Thymus (tissue), 11 donors: ENCODE measurements at regions not wholly inside any gene's neighbourhood (a gene's known extent, or its start where the extent isn't known, plus 50 kb on each side); places are given as distances from the start of the nearest gene placed in this dataset.

Experiments used
- DNase-seq, 9 donors: peaks; one replicate each; pipeline ENCODE4 v3.0.0-alpha.2; 2013; ENCODE audit warnings: low spot score in 9 of 9, low read depth in 6 of 9, missing footprints in 1 of 9
- H3K27ac ChIP-seq, 2 donors: one replicate each; pipeline ENCODE4 v1.5.1; 2013; ENCODE audit warnings: control low read depth in 1 of 2, low read depth in 1 of 2, low read length in 1 of 2, mild to moderate bottlenecking in 1 of 2, moderate library complexity in 1 of 2
- H3K27me3 ChIP-seq, 2 donors: one replicate each; pipeline ENCODE4 v1.5.1; 2013; ENCODE audit warnings: low read length in 1 of 2; ENCODE audit not compliant: control insufficient read depth in 2 of 2, insufficient read depth in 1 of 2
- H3K36me3 ChIP-seq, 2 donors: one replicate each; pipeline ENCODE4 v1.5.1; 2013; ENCODE audit warnings: low read length in 1 of 2, mild to moderate bottlenecking in 1 of 2, moderate library complexity in 1 of 2; ENCODE audit not compliant: control insufficient read depth in 2 of 2, insufficient read depth in 2 of 2
- H3K4me1 ChIP-seq, 2 donors: one replicate each; pipeline ENCODE4 v1.5.1; 2013; ENCODE audit warnings: low read length in 2 of 2; ENCODE audit not compliant: control insufficient read depth in 2 of 2, insufficient read depth in 2 of 2
- H3K4me3 ChIP-seq, 2 donors: one replicate each; pipeline ENCODE4 v1.5.1; 2013; ENCODE audit warnings: low read length in 2 of 2, control low read depth in 1 of 2, mild to moderate bottlenecking in 1 of 2
- H3K9me3 ChIP-seq, 2 donors: one replicate each; pipeline ENCODE4 v1.5.1; 2013; ENCODE audit warnings: low read length in 1 of 2, mild to moderate bottlenecking in 1 of 2; ENCODE audit not compliant: control insufficient read depth in 2 of 2, insufficient read depth in 1 of 2
- WGBS: extraction: QIAGEN DNeasy Blood & Tissue Kit; methylation state at CpG from one replicate; pipeline ENCODE4 v1.1.7; 2013; 5-methylcytosine and 5-hydroxymethylcytosine counted together
- donor health status: healthy.

DNA sequence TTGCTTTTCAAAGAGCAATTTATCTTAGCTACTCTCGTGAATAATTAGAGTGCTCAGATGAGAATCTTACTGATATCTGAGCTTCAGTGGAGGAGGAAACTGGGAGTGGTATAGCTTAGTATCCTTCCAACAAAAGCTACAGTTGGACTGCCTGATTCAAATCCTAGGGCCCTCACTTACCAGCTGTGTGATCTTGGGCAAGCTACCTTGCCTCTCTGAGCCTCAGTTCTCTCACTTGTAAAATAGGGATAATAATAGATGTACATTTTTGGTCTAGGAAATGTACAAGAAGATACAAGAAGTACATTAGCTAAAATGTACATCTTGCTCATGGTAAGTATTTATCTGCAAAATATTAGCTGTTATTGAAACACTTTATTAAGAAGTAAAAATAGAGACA lies 502.0 kb downstream of the HAPSTR1 start:
- Histone ChIP-seq H3K36me3 (no peaks in the 10 kb centered on the region), H3K4me1 (no peaks in the 10 kb centered on the region), H3K27me3 (no peaks in the 10 kb centered on the region), H3K27ac (no peak overlapping the region), H3K9me3 (no peaks in the 10 kb centered on the region), H3K4me3 (no peak overlapping the region)
- DNase-seq, result no peak
- 80% methylated on average over 1 of the region's 1 CpG for WGBS

DNA sequence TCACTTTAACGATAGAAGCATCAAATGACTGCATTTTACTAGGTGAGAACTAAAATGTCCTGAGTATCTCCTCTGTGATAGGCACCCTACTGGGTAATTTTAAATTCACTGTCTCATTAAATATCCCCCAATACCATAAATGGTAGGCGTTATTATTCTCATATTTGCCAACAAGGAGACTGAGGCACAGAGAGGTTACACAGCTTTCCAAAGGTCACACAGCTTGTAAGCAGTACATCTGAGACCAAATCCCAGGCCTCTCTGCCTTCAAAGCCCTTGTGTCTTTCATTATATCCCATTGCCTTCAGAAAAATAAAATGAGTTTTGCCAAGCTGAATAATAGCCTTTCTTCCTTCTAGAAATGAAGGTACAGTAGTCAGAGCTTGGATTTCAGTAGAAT lies 502.6 kb downstream of the HAPSTR1 start:
- Histone ChIP-seq H3K4me1 (no peaks in the 10 kb centered on the region), H3K4me3 (no peak overlapping the region), H3K27ac (no peak overlapping the region), H3K27me3 (no peaks in the 10 kb centered on the region), H3K9me3 (no peaks in the 10 kb centered on the region), H3K36me3 (no peaks in the 10 kb centered on the region)
- DNase-seq, result no peak
- 89% methylated on average over 2 of the region's 2 CpGs for WGBS

DNA sequence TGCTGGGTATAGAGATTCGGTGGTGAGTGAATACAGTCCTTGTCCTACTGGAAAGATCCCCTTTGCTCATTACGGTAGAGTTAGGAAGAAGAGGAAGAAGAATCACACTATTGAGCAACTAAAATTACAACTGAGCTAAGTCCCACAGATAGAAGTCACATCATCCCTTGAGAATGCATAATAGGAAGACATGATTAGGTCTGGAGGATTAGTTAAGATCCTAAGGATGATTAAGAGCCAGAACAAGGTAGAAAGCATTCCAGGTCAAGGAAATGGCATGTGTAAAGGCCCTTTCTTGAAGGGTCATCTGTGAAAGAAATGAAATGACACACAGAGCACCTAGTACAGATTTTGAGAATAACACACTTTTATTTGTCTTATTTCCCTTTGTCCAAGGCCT lies 503.5 kb downstream of the HAPSTR1 start:
- Histone ChIP-seq H3K27ac (no peak overlapping the region), H3K4me1 (no peaks in the 10 kb centered on the region), H3K9me3 (no peaks in the 10 kb centered on the region), H3K36me3 (no peaks in the 10 kb centered on the region), H3K4me3 (no peak overlapping the region), H3K27me3 (no peaks in the 10 kb centered on the region)
- 64% methylated on average over 2 of the region's 2 CpGs for WGBS
- no peak for DNase-seq

DNA sequence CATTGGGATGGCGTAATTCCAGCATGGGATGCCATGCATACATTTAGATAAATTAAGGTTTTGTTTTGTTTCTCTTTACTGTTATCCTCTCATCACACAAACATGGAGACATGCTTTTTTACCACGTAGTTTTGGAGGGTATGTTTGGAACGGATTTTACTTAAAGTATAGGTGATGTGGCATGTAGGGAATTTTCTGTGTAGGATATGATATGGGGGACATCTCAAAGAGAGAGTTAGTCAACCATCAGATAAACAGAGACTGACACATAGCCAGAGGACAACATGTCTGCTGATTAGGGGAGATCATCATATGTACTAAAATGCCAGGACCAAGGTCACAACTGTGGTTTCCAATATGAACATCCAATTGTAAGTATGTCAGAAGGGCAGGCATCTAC lies 503.9 kb downstream of the HAPSTR1 start:
- Histone ChIP-seq H3K27ac (no peak overlapping the region), H3K4me3 (no peak overlapping the region), H3K9me3 (no peaks in the 10 kb centered on the region), H3K36me3 (no peaks in the 10 kb centered on the region), H3K4me1 (no peaks in the 10 kb centered on the region), H3K27me3 (no peaks in the 10 kb centered on the region)
- DNase-seq, result no peak
- 60% methylated on average over 3 of the region's 3 CpGs for WGBS

DNA sequence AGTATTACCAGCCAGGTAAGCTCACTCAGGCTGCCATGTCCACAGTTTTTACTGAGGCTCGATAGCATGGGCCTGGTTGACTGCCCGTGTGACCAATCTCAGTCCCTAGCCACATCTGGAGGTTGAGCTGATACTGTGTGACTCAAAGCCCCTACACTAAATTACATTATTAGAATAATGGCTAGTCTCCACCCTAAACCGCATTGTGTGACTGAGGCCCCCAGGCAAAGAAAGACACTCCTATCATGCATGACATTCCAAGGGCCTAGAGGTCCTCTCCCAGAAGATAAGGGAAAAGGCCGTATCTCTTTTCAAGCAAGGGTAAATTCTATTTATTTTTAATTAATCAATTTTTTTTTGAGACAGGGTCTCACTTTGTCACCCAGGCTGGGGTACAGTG lies 505.3 kb downstream of the HAPSTR1 start:
- Histone ChIP-seq H3K4me1 (no peaks in the 10 kb centered on the region), H3K9me3 (no peaks in the 10 kb centered on the region), H3K36me3 (no peaks in the 10 kb centered on the region), H3K4me3 (no peak overlapping the region), H3K27ac (no peak overlapping the region), H3K27me3 (no peaks in the 10 kb centered on the region)
- 99% methylated on average over 4 of the region's 4 CpGs for WGBS
- DNase-seq, result no peak

DNA sequence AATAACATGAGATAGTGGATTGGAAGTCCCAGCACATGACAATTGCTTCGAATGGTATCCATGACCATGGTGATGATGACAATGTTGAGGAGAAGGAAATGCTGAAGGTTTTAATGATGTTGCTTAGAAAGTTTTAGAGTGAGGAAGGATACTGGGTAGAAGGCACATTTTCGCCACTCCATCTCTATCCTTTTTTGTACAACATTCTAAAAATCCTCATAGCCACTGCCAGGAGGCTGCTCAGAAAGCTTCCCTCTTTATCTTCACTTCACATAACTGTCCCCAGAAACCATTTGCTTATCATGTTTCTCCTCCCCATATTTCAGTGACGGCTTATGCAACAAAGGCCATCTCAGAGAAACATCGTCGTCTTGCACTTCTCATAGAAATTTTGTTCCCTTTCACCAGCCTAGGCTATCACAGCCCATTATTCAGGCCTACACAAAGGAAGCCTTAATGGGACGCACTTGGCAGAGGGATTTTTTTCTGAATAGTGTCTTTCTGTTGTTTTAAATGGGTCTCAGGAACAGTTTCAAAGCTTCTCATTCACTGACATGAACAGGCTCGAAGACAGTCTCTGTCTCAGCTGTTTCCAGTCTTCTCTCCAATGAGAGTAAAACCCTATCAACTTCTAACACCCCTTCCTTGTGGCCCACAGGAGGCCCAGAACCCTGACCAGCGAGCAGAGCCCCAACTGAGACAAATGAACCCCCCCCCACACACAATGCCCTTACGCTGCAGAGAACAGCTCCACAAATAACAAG lies 506.7 kb downstream of the HAPSTR1 start:
- no peaks in the 10 kb centered on the region for H3K27me3 ChIP-seq
- H3K4me1 ChIP-seq, result no peaks in the 10 kb centered on the region
- H3K9me3 ChIP-seq, result no peaks in the 10 kb centered on the region
- no peak overlapping the region for H3K4me3 ChIP-seq
- WGBS, result 77% methylated on average over 9 of the region's 9 CpGs
- H3K36me3 ChIP-seq, result no peaks in the 10 kb centered on the region
- DNase-seq, result no peak
- H3K27ac ChIP-seq, result no peak overlapping the region

DNA sequence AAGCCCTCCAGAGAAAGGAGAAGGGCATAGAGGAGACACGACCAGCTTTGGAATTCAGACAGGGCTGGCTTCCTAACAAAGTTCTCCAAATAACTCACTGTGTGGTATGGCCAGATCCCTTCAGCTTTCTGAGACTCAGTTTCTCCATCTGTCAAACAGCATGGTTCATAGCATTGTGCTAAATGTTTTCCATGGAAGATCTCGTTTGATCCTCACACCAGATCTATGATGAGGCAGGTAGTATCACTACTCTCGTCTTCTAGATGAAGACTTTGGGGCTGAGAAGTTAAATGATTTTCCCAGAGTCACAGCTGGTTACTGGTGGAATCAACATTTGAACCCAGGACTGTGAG lies 507.3 kb downstream of the HAPSTR1 start:
- H3K9me3 ChIP-seq, result no peaks in the 10 kb centered on the region
- H3K27ac ChIP-seq, result no peak overlapping the region
- no peaks in the 10 kb centered on the region for H3K36me3 ChIP-seq
- DNase-seq, result no peak
- H3K4me3 ChIP-seq, result no peak overlapping the region
- WGBS, result 72% methylated on average over 3 of the region's 3 CpGs
- no peaks in the 10 kb centered on the region for H3K27me3 ChIP-seq
- H3K4me1 ChIP-seq, result no peaks in the 10 kb centered on the region

DNA sequence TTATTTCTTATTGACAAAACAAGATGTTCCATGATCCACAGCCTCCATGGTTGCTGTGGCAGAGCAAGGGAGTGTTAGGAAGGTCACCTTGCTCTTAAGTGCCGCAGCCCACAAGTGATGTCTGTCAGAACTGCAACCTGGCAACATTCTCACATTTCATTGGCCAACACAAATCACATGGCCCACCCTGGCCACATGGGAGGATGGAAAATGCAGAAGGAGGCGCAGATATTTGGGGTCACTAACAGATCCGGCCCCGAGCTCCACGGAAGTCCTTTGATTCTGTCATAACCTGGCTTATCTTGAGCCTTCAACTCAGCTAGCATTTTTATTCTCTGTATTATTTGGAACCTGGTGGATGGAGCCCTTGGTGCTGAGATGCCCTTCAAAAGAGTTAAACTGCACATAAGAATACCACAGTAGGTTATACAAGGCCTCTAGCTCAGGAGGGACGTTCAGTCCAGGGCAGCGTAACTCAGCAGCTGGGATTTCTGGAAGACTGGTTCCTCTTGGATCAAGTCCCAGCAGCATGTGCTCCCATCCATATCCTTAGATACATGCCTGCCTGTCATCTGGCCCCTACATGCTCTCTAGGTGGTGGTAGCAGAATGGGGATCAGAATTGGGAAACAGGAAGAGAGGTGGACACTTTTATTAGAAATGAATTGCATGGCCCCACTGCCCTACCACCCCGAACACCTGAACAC lies 508.1 kb downstream of the HAPSTR1 start:
- DNase-seq, result no peak
- Histone ChIP-seq H3K9me3 (no peaks in the 10 kb centered on the region), H3K27ac (no peak overlapping the region), H3K36me3 (no peaks in the 10 kb centered on the region), H3K4me1 (no peaks in the 10 kb centered on the region), H3K4me3 (no peak overlapping the region), H3K27me3 (no peaks in the 10 kb centered on the region)
- WGBS, result 90% methylated on average over 8 of the region's 8 CpGs

DNA sequence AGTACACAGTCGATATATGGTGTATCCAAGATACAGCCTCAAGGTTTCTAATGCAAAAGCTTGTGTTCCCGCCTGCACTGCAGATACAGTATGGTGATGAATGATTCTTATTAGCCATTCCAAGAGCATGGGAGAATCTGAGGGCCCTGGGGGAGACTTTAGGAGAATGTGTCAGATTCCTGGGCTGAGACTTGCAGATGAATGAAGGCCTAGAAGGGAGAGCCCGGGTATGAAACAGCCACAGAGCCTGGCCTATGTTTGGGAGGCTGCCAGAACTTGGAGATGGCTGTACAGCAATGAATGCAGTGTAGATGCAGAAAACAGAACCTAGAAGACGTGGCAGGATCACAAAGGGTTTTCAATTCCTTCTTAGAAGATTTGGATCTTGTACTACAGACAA lies 510.7 kb downstream of the HAPSTR1 start:
- Histone ChIP-seq H3K4me1 (no peaks in the 10 kb centered on the region), H3K27ac (no peak overlapping the region), H3K9me3 (no peaks in the 10 kb centered on the region), H3K27me3 (no peaks in the 10 kb centered on the region), H3K4me3 (no peak overlapping the region), H3K36me3 (no peaks in the 10 kb centered on the region)
- DNase-seq, result no peak
- WGBS, result 75% methylated on average over 4 of the region's 4 CpGs
